ENCODE measurements at regions not wholly inside any gene's neighbourhood (a gene's known extent, or its start where the extent isn't known, plus 50 kb on each side); places are given as distances from the start of the nearest gene placed in this dataset.

- Histone ChIP-seq H3K4me1 (replicated peaks) (no peaks in the 10 kb centered on the region), H3K27ac (no peak overlapping the region), H3K27me3 (replicated peaks; ENCODE audit: insufficient read depth) (no peaks in the 10 kb centered on the region), H3K4me3 (no peak overlapping the region), H3K36me3 (no peaks in the 10 kb centered on the region), H3K9me3 (no peaks in the 10 kb centered on the region)
- no peak for TF ChIP-seq CTCF (IDR thresholded peaks at IDR 0.05)
- no peak for TF ChIP-seq POLR2AphosphoS5 (IDR thresholded peaks at IDR 0.05)
- no peak for TF ChIP-seq POLR2A (IDR thresholded peaks at IDR 0.05)
- intact Hi-C loops (cut with DNase I) = no loop called here
- DNase-seq (ENCODE audit: low spot score) = no peak
- 97% methylated on average over 3 of the region's 3 CpGs for WGBS
These were observed 444.6 kb downstream of the GASK1B start for GRCh38 chr4:157728215-157728614.

- no peaks in the 10 kb centered on the region for H3K27me3 ChIP-seq (replicated peaks; ENCODE audit: insufficient read depth)
- TF ChIP-seq POLR2AphosphoS5 (IDR thresholded peaks at IDR 0.05) (no peak), POLR2A (IDR thresholded peaks at IDR 0.05) (no peak)
- intact Hi-C loops (cut with DNase I) = no loop called here
- no peaks in the 10 kb centered on the region for H3K4me1 ChIP-seq (replicated peaks)
- H3K36me3 ChIP-seq = no peaks in the 10 kb centered on the region
- H3K9me3 ChIP-seq = no peaks in the 10 kb centered on the region
- WGBS = 48% methylated on average over 2 of the region's 2 CpGs
- H3K27ac ChIP-seq = no peak overlapping the region
- DNase-seq (ENCODE audit: low spot score) = no peak
- no peak overlapping the region for H3K4me3 ChIP-seq
These were observed 445.7 kb downstream of the GASK1B start for GRCh38 chr4:157727163-157727562.

- TF ChIP-seq POLR2A (IDR thresholded peaks at IDR 0.05) (no peak), POLR2AphosphoS5 (IDR thresholded peaks at IDR 0.05) (no peak)
These were observed 450.7 kb downstream of the GASK1B start for GRCh38 chr4:157722146-157722545.

GRCh38 chr4:157713342-157713741 lies 459.5 kb downstream of the GASK1B start:
- no peak for DNase-seq (ENCODE audit: low spot score)
- no peak for TF ChIP-seq POLR2AphosphoS5 (IDR thresholded peaks at IDR 0.05)
- TF ChIP-seq POLR2A (IDR thresholded peaks at IDR 0.05) = no peak
- TF ChIP-seq CTCF (IDR thresholded peaks at IDR 0.05) = no peak
- Histone ChIP-seq H3K27me3 (replicated peaks; ENCODE audit: insufficient read depth) (no peaks in the 10 kb centered on the region), H3K36me3 (no peaks in the 10 kb centered on the region), H3K4me1 (replicated peaks) (no peaks in the 10 kb centered on the region), H3K9me3 (no peaks in the 10 kb centered on the region), H3K27ac (no peak overlapping the region), H3K4me3 (no peak overlapping the region)
- intact Hi-C loops (cut with DNase I) = no loop called here
- 28% methylated on average over 4 of the region's 4 CpGs for WGBS

More at GRCh38 chr4:157722146-157722545, 450.7 kb downstream of the GASK1B start:
- intact Hi-C loops (cut with DNase I) = no loop called here
- Histone ChIP-seq H3K9me3 (no peaks in the 10 kb centered on the region), H3K27ac (no peak overlapping the region), H3K27me3 (replicated peaks; ENCODE audit: insufficient read depth) (no peaks in the 10 kb centered on the region), H3K4me3 (no peak overlapping the region), H3K4me1 (replicated peaks) (no peaks in the 10 kb centered on the region), H3K36me3 (no peaks in the 10 kb centered on the region)
- no peak for DNase-seq (ENCODE audit: low spot score)

- intact Hi-C loops (cut with DNase I) = no loop called here
- H3K9me3 ChIP-seq = no peaks in the 10 kb centered on the region
- H3K4me3 ChIP-seq = no peak overlapping the region
- H3K27me3 ChIP-seq (replicated peaks; ENCODE audit: insufficient read depth) = no peaks in the 10 kb centered on the region
- no peaks in the 10 kb centered on the region for H3K36me3 ChIP-seq
- H3K27ac ChIP-seq = no peak overlapping the region
- no peaks in the 10 kb centered on the region for H3K4me1 ChIP-seq (replicated peaks)
- 66% methylated on average over 2 of the region's 2 CpGs for WGBS
- DNase-seq (ENCODE audit: low spot score) = no peak
- no peak for TF ChIP-seq CTCF (IDR thresholded peaks at IDR 0.05)
- TF ChIP-seq POLR2AphosphoS5 (IDR thresholded peaks at IDR 0.05) = no peak
These were observed 466.7 kb downstream of the GASK1B start for GRCh38 chr4:157706155-157706554.

- H3K36me3 ChIP-seq = no peaks in the 10 kb centered on the region
- no peak overlapping the region for H3K4me3 ChIP-seq
- H3K4me1 ChIP-seq (replicated peaks) = no peaks in the 10 kb centered on the region
- no peaks in the 10 kb centered on the region for H3K9me3 ChIP-seq
- no peak for DNase-seq (ENCODE audit: low spot score)
- H3K27me3 ChIP-seq (replicated peaks; ENCODE audit: insufficient read depth) = no peaks in the 10 kb centered on the region
- TF ChIP-seq CTCF (IDR thresholded peaks at IDR 0.05) (no peak), POLR2AphosphoS5 (IDR thresholded peaks at IDR 0.05) (no peak), POLR2A (IDR thresholded peaks at IDR 0.05) (no peak)
- no peak overlapping the region for H3K27ac ChIP-seq
- intact Hi-C loops (cut with DNase I) = no loop called here
- WGBS = 58% methylated on average over 3 of the region's 3 CpGs
These were observed 470.0 kb downstream of the GASK1B start for GRCh38 chr4:157702831-157703230.

Measured in prostate gland (tissue), 2 donors.